ENCODE measurements at regions not wholly inside any gene's neighbourhood (a gene's known extent, or its start where the extent isn't known, plus 50 kb on each side); places are given as distances from the start of the nearest gene placed in this dataset.

DNA sequence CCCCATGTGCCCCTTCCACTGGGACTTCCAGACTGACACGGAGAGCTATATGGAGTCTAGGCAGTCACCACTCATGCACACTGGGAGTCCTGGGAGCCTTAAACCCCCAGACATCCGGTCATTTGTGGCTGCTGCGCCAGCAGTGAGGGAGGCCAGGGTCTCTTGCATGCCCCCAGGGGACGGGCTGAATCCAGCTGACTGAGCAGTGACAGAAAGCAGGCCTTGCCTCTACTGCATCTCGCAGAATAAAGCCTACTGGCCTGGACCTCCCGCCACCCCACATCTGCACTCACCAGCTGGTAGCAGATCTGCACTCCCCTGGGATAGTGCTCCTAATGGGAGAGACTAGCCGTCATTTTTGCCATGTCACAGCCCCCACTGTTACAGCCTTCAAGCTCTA lies 1234.2 kb downstream of the FAM133A start:
- TF ChIP-seq POLR2AphosphoS5 (IDR thresholded peaks at IDR 0.05; ENCODE audit: low read depth) (no peak), EZH2 (IDR thresholded peaks at IDR 0.05; ENCODE audit: low read depth, unreplicated experiment) (no peak), REST (IDR thresholded peaks at IDR 0.05; ENCODE audit: unreplicated experiment) (no peak), CTCF (conservative IDR thresholded peaks at IDR 0.05; ENCODE audit: low read depth in 2 of 2) (no peak), ZNF114 (CRISPR knock-in tag; IDR thresholded peaks at IDR 0.05) (no peak), ZNF462 (CRISPR knock-in tag; IDR thresholded peaks at IDR 0.05) (no peak), EZH2phosphoT487 (IDR thresholded peaks at IDR 0.05; ENCODE audit: unreplicated experiment) (no peak)

Data from GM23338 (cell line).